ENCODE measurements at regions not wholly inside any gene's neighbourhood (a gene's known extent, or its start where the extent isn't known, plus 50 kb on each side); places are given as distances from the start of the nearest gene placed in this dataset.
A peak's percentile ranks its signal among the peaks of the same experiment; 100 is the strongest.

- Histone ChIP-seq H3K4me3 (ENCODE audit: low read depth in 1 of 3, low read length in 3 of 3) (no peak overlapping the region), H3K9ac (ENCODE audit: low read depth in 1 of 2, low read length in 2 of 2) (no peak overlapping the region), H3K36me3 (ENCODE audit: control insufficient read depth in 4 of 4, insufficient read depth in 3 of 4, low read depth in 1 of 4, low read length in 3 of 4) (no peaks in the 10 kb centered on the region), H3K27ac (ENCODE audit: low read depth in 1 of 2, low read length in 2 of 2) (no peak overlapping the region), H3K4me1 (ENCODE audit: control insufficient read depth in 4 of 4, insufficient read depth in 4 of 4, low read length in 3 of 4) (no peaks in the 10 kb centered on the region), H3K27me3 (ENCODE audit: control insufficient read depth in 4 of 4, insufficient read depth in 4 of 4, low read length in 3 of 4) (no peaks in the 10 kb centered on the region), H3K9me3 (ENCODE audit: control insufficient read depth in 4 of 4, low read length in 3 of 4) (no peaks in the 10 kb centered on the region)
- DNase-seq (ENCODE audit: low spot score) = no peak
- 86% methylated on average over 3 of the region's 3 CpGs for WGBS
- peak; percentile 48 for TF ChIP-seq NR2F2 (IDR thresholded peaks at IDR 0.05)
- TF ChIP-seq TAF1 (conservative IDR thresholded peaks at IDR 0.05) = no peak
- no peak for TF ChIP-seq GABPA (IDR thresholded peaks at IDR 0.05 in 1 of 2, conservative IDR thresholded peaks at IDR 0.05 in 1 of 2)
- TF ChIP-seq SP1 (IDR thresholded peaks at IDR 0.05) = no peak
- peak; percentile 13 to 23 for TF ChIP-seq RAD21 (IDR thresholded peaks at IDR 0.05)
- no peak for TF ChIP-seq ZBTB33 (IDR thresholded peaks at IDR 0.05)
- TF ChIP-seq MAX (IDR thresholded peaks at IDR 0.05) = no peak
- TF ChIP-seq JUND (IDR thresholded peaks at IDR 0.05) = peak in 1 of 2 donors; percentile 15
- no peak for TF ChIP-seq RXRA (IDR thresholded peaks at IDR 0.05)
- no peak for TF ChIP-seq CTCF (IDR thresholded peaks at IDR 0.05; ENCODE audit: low read depth, low read length, missing input control)
- TF ChIP-seq ATF3 (IDR thresholded peaks at IDR 0.05) = no peak
- no peak for TF ChIP-seq YY1 (IDR thresholded peaks at IDR 0.05)
- TF ChIP-seq HNF4A (conservative IDR thresholded peaks at IDR 0.05) = no peak
Observed at GRCh38 chr13:80630685-80631121, 289.8 kb upstream of the SPRY2 start.

- Histone ChIP-seq H3K27me3 (ENCODE audit: control insufficient read depth in 4 of 4, insufficient read depth in 4 of 4, low read length in 3 of 4) (no peaks in the 10 kb centered on the region), H3K36me3 (ENCODE audit: control insufficient read depth in 4 of 4, insufficient read depth in 3 of 4, low read depth in 1 of 4, low read length in 3 of 4) (no peaks in the 10 kb centered on the region), H3K4me3 (ENCODE audit: low read depth in 1 of 3, low read length in 3 of 3) (no peak overlapping the region), H3K9ac (ENCODE audit: low read depth in 1 of 2, low read length in 2 of 2) (no peak overlapping the region), H3K9me3 (ENCODE audit: control insufficient read depth in 4 of 4, low read length in 3 of 4) (no peaks in the 10 kb centered on the region), H3K27ac (ENCODE audit: low read depth in 1 of 2, low read length in 2 of 2) (no peak overlapping the region), H3K4me1 (ENCODE audit: control insufficient read depth in 4 of 4, insufficient read depth in 4 of 4, low read length in 3 of 4) (no peaks in the 10 kb centered on the region)
- WGBS = 60% methylated on average over 1 of the region's 1 CpG
- DNase-seq (ENCODE audit: low spot score) = no peak
- TF ChIP-seq SP1 (IDR thresholded peaks at IDR 0.05) (no peak), CTCF (IDR thresholded peaks at IDR 0.05; ENCODE audit: low read depth, low read length, missing input control) (no peak), NR2F2 (IDR thresholded peaks at IDR 0.05) (no peak), GABPA (IDR thresholded peaks at IDR 0.05 in 1 of 2, conservative IDR thresholded peaks at IDR 0.05 in 1 of 2) (no peak), RAD21 (IDR thresholded peaks at IDR 0.05) (no peak), ATF3 (IDR thresholded peaks at IDR 0.05) (no peak), ZBTB33 (IDR thresholded peaks at IDR 0.05) (no peak), REST (IDR thresholded peaks at IDR 0.05) (no peak), YY1 (IDR thresholded peaks at IDR 0.05) (no peak), TAF1 (conservative IDR thresholded peaks at IDR 0.05) (no peak), EGR1 (IDR thresholded peaks at IDR 0.05; ENCODE audit: low read depth in 2 of 2) (no peak), MAX (IDR thresholded peaks at IDR 0.05) (no peak), RXRA (IDR thresholded peaks at IDR 0.05) (no peak), FOXA2 (IDR thresholded peaks at IDR 0.05) (no peak), FOXA1 (IDR thresholded peaks at IDR 0.05) (no peak), HNF4A (conservative IDR thresholded peaks at IDR 0.05) (no peak), HNF4G (IDR thresholded peaks at IDR 0.05) (no peak), JUND (IDR thresholded peaks at IDR 0.05) (no peak)
Observed at GRCh38 chr13:80618781-80619180, 277.9 kb upstream of the SPRY2 start.
